GM19467 (cell line): ENCODE measurements at regions not wholly inside any gene's neighbourhood (a gene's known extent, or its start where the extent isn't known, plus 50 kb on each side); places are given as distances from the start of the nearest gene placed in this dataset.

Experiments
- ATAC-seq: cut with Tn5 transposase; IDR thresholded peaks from one replicate; pipeline ENCODE4 v1.9.1; 2021; ENCODE audit warnings: mild to moderate bottlenecking, moderate library complexity; ENCODE audit not compliant: unreplicated experiment

DNA sequence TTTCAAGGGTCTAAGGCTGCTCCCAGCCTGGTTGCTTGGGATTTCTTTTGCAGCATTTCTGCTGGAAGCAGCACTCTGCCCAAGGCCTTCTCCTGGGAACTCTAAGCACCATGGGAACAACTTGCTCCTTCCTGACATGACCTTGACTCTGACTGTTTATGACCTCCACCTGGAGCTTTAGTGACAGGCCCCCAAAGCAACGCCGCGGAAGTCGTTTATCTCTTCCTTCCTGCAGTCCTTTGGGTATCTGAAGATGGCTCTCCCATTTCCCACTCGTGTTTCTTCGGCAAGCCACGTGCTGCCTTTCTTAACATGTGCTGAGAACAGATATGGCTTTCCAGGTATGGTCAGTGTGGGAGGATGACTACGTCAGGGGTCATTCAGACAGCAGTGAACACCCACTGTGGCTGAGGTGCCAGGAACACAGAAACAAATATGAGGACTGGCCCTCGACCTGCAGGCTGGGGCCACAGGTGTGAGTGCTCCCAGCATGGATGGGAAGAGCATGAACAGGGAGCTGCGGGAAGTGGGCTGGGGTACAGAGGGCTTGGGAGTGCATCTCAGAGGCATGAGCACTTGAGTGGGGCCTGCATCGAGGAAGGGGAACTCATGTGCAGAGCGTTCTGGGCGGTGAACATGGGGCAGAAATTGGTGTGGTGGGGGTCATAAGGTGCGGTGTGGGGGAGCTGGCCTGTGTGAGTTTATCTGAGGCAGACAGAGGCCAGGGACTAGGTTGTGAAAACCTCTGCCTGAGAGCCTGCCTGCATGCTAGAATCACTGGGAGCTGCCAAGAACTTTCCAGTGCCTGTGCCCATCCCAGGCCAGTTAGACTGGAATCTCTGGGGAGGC is 140.5 kb downstream of the TSN start:
- no peak for ATAC-seq

- peak; percentile 92 for ATAC-seq
These were observed 142.0 kb downstream of the TSN start for GRCh38 chr2:121897335-121897970.

- ATAC-seq, result no peak
These were observed 143.0 kb downstream of the TSN start for GRCh38 chr2:121898483-121898882.

GRCh38 chr2:121900391-121900790 is 144.9 kb downstream of the TSN start:
- ATAC-seq, result no peak

DNA sequence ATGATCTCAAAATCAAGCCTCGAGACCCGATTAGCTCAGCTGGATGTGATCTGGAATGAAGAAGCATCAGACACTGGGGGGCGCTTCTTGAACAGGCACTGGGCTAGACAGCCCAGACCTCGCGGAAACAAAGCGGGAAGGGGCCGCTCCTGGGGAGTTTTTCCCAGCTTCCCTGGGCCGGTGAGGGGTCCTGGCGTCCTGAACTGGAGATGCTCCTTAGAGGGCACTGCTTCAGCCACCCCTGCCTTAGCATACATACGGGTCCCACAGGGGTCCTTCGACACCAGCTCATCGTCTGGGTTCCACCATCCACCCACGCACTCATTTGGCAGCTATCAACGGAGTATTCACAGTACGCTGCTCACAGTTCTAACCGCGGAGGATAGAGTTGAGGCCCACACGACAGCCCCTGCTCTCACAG is 146.7 kb downstream of the TSN start:
- no peak for ATAC-seq

- ATAC-seq, result no peak
These were observed 147.2 kb downstream of the TSN start for GRCh38 chr2:121902616-121903015.

DNA sequence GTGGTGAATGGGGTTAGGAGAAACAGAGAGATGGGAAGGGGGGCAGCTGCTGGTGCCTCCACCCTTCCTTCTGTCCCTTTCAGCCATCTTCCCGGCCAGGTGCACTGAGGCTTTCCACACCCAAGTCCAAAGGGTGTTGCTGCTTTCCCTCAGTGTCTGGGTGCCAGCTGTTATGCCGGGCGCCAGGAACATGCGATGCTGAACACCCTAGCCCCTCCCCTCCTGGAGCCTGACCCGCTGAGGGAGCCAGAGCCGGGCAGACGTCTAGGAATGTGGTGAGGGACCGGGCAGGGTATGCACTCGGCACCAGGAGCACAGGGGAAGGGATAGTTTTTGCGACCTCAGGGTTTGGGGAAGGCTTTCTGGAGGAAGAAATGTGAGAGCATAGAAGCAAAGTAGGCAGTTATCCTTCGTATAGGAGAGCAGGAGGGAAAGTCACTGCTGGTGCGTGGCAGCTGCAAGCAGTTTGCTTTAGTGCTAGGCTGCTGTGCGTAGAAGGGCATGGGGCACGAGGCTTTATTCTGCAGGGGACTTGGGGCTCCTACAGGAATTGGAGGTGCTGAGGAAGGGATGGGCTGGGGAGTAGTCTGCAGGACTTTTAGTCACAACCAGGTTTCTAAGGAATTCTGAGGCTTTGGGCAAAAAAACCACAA is 147.7 kb downstream of the TSN start:
- ATAC-seq, result no peak

GRCh38 chr2:121904656-121905055 is 149.2 kb downstream of the TSN start:
- no peak for ATAC-seq

- no peak for ATAC-seq
These were observed 149.8 kb downstream of the TSN start for GRCh38 chr2:121905201-121905600.

DNA sequence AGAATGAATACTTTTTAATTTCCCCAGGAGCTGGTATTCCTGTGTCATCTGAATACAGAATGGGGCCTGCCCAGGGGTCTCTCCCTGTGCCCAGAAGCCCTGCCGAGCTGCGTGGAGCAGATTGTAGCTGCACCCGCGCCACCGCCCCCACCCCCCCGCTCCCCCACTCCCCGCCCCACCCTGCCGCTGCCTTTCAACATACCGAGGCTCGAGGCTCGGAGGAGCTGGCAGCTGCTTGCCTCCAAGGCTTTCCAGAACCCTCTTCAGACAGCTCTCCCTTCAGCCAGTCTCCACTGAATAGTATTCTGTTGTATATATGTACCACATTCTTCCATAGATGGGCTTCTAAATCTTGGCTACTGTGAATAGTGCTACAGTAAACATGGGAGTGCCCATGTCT is 150.7 kb downstream of the TSN start:
- no peak for ATAC-seq

DNA sequence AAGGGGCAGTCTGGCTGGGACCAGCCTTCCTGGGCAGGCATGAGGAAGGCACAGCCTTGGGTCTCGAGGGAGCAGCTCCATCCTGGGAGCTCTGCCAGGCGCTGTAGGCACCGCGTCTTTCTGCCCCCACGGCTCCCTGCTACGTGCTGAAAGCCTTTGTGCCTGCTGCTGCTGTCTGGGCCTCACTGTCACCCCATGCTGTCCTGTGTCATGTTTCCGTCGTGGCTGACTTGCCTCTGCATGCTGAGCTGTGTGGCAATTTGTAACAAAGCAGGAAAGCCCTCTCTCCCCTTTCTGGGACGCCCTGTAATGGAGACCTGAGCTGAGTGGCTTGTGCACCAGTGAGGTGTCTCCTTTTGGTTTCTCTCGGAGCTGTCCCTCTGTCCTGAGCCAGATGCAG is 152.5 kb downstream of the TSN start:
- no peak for ATAC-seq

DNA sequence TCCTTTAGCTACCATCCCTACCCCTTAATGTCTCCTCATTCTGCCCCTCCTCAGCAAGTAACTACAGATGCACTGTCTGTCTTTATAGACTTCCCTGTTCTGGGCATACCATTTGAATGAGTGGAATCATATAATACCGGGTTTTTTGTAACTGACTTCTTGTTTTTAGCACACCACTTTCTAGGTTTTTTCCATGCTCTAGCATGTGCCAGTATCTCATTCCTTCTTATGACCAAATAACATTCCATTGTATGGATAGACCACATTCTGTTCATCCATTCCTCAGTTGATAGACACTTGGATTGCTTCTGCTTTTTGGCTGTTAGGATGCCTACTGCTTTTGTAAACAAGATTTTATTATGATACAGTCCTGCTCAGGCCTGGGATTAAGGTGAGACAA is 154.7 kb downstream of the TSN start:
- ATAC-seq, result no peak

GRCh38 chr2:121911036-121911435 is 155.6 kb downstream of the TSN start:
- no peak for ATAC-seq

DNA sequence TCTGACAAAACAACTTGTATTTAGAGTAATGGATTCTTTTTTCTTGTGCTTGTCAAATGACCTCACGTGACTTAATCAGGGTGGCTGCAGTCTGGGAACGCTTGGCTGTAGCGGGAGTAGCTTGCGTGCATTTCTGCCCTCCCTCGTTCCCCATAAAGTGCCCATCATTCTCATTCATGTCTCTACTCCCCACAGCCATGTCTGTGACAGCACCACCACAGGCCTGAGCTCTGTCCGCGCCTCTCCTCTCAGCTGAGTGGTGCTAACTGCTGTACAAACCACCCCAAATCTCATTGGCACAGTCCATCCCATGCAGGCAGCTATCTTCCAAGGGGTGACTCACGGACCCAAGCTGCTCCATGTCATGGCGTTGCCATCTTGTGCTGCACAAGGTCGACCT is 161.7 kb downstream of the TSN start:
- no peak for ATAC-seq

GRCh38 chr2:121918231-121918630 is 162.8 kb downstream of the TSN start:
- no peak for ATAC-seq

DNA sequence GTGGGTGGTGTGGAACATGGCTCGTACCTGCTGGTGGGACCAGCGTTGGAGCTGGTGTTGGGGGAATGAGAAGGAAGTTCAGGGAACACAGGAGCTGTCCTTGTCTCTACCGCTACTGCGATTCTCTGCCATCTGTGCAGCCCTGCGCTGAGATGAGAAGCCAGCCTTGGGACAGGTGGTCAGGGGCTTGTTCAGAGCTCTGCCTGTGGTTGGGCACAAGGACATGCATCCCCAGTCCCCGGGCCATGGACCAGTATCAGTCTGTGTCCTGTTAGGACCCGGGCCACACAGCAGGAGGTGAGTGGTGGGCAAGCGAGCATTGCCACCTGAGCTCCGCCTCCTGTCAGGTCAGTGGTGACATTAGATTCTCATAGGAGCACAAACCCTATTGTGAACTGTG is 164.4 kb downstream of the TSN start:
- no peak for ATAC-seq

GRCh38 chr2:121925466-121925865 is 170.0 kb downstream of the TSN start:
- ATAC-seq, result no peak

GRCh38 chr2:121943285-121943684 is 187.8 kb downstream of the TSN start:
- ATAC-seq, result no peak

- ATAC-seq, result no peak
These were observed 188.8 kb downstream of the TSN start for GRCh38 chr2:121944072-121944831.

DNA sequence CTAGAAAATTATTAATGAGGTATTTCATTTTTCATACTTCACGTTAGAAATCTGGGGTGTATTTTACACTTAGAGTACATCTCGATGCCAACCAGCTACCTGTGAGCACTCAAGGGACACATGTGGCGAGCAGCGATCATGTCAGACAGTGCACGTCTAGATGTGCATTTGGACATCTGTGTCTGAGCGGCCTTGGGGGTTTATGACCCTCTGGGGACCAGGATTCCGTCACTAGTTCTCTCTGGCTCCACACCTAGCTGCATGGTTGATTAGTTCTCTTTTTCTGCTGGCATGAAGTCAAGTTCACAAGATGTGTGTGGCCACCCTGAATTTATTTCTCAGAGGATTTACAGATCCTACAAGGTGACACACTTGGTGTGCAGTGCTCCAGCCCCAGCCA is 192.2 kb downstream of the TSN start:
- no peak for ATAC-seq

- ATAC-seq, result no peak
These were observed 193.8 kb downstream of the TSN start for GRCh38 chr2:121949271-121949670.
